ENCODE measurements at regions not wholly inside any gene's neighbourhood (a gene's known extent, or its start where the extent isn't known, plus 50 kb on each side); places are given as distances from the start of the nearest gene placed in this dataset.

GRCh38 chr4:66307641-66308438 lies 637.6 kb upstream of the EPHA5 start:
- TF ChIP-seq ZNF274 (IDR thresholded peaks at IDR 0.05; ENCODE audit: low read depth, low read length) (no peak), YY1 (IDR thresholded peaks at IDR 0.05; ENCODE audit: insufficient read depth, insufficient read length) (no peak)

Measured in NT2/D1 (cell line).